Activated B cell treated with CpG ODN at 0.5 μM for 24 hours (primary cell): ENCODE measurements at regions not wholly inside any gene's neighbourhood (a gene's known extent, or its start where the extent isn't known, plus 50 kb on each side); places are given as distances from the start of the nearest gene placed in this dataset.

Experiments used
- ATAC-seq: fragments of 200-7000 bp; cut with Tn5 transposase; one replicate; pipeline ENCODE4 v1.10.0; 2021; ENCODE audit warnings: low read depth, mild to moderate bottlenecking, moderate library complexity
- CTCF ChIA-PET: fragments of 350-600 bp; sonication (Branson Sonifier 250); formaldehyde crosslinking; loops from one replicate; lab custom pipeline; 2021; ENCODE audit warnings: antibody characterized with exemption; lab: Charles Lee
- POLR2A ChIA-PET: fragments of 350-600 bp; sonication (Branson Sonifier 250); formaldehyde crosslinking; loops from one replicate; lab custom pipeline; 2021; ENCODE audit warnings: antibody characterized with exemption; lab: Charles Lee
- DNase-seq: peaks from one replicate; pipeline ENCODE4 v3.0.0; 2022
- H3K27ac Mint-ChIP-seq: one replicate; pipeline ENCODE4 v1.8.0; 2020; ENCODE audit warnings: mixed read lengths
- H3K27me3 Mint-ChIP-seq: one replicate; pipeline ENCODE4 v1.8.0; 2021; ENCODE audit warnings: mixed read lengths
- H3K36me3 Mint-ChIP-seq: one replicate; pipeline ENCODE4 v1.8.0; 2021; ENCODE audit warnings: low read depth, mixed read lengths
- H3K4me1 Mint-ChIP-seq: one replicate; pipeline ENCODE4 v1.8.0; 2021; ENCODE audit warnings: mixed read lengths
- H3K4me3 Mint-ChIP-seq: one replicate; pipeline ENCODE4 v1.8.0; 2020; ENCODE audit warnings: mild to moderate bottlenecking, mixed read lengths
- H3K9me3 Mint-ChIP-seq: one replicate; pipeline ENCODE4 v1.8.0; 2020; ENCODE audit warnings: mixed read lengths
- intact Hi-C: fragments of 100-400 bp; cut with micrococcal nuclease; formaldehyde crosslinking; loops from one replicate; pipeline ENCODE4 v1.15.1; 2024
- TF ChIP-seq, protein P1 (sequence below): fragments of 200-600 bp; IDR thresholded peaks from one replicate; pipeline ENCODE4 v1.8.0; 2022; ENCODE audit warnings: antibody characterized with exemption, mild to moderate bottlenecking

DNA sequence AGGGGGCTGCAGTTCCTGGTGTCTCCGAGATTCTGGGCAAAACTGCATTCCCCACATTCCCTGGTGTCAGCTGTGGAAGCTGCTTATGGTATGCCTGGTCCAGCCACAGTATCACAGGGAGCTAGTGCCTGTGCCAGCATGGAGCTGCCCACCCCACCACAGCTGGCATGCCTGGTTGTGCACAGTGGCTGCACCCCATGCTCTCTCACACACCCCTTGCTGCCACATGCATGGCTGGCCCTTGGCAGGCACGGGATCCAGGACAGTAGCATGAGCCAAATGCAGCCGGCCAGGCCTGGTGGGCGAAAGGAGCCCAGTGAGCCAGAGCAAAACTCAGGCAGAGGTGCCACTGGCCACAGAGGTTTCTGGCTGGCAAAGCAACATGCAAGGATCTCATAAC lies 418.0 kb upstream of the SPOCK3 start:
- no peak overlapping the region for H3K27ac Mint-ChIP-seq
- no peaks in the 10 kb centered on the region for H3K36me3 Mint-ChIP-seq
- CTCF ChIA-PET: no interaction called here
- ATAC-seq (no peak), DNase-seq (no peak)
- no peak overlapping the region for H3K4me3 Mint-ChIP-seq
- no peaks in the 10 kb centered on the region for H3K27me3 Mint-ChIP-seq
- POLR2A ChIA-PET: no interaction called here
- H3K9me3 Mint-ChIP-seq: peaks cover 8% of the 10 kb centered on the region
- TF ChIP-seq, protein P1, sequence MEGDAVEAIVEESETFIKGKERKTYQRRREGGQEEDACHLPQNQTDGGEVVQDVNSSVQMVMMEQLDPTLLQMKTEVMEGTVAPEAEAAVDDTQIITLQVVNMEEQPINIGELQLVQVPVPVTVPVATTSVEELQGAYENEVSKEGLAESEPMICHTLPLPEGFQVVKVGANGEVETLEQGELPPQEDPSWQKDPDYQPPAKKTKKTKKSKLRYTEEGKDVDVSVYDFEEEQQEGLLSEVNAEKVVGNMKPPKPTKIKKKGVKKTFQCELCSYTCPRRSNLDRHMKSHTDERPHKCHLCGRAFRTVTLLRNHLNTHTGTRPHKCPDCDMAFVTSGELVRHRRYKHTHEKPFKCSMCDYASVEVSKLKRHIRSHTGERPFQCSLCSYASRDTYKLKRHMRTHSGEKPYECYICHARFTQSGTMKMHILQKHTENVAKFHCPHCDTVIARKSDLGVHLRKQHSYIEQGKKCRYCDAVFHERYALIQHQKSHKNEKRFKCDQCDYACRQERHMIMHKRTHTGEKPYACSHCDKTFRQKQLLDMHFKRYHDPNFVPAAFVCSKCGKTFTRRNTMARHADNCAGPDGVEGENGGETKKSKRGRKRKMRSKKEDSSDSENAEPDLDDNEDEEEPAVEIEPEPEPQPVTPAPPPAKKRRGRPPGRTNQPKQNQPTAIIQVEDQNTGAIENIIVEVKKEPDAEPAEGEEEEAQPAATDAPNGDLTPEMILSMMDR: no peak
- H3K4me1 Mint-ChIP-seq: no peaks in the 10 kb centered on the region
- intact Hi-C loops: no loop called here

DNA sequence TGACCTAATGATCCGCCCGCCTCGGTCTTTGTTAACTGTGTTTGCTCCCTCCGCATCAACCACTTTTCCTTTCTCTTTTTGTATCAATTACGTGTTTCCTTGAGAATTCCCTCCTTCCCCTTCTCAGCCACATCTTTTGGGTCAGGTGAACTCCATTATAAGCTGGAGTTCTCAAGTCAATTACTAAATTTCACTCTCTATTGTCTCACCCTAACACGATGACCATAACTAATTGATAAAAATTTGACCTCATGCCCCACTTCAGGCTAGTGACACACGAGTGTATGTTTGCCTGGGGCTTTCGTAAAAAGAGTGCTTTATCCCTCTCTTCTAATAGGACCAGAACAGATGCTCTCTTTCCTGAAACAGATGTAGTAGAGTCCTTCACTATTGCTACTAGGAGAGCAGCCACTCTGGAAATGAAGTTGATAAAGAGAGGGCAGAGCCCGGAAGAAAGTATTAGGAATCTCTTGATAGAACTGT lies 403.6 kb upstream of the ANXA10 start:
- intact Hi-C loops: no loop called here
- Mint-ChIP-seq H3K27ac (no peak overlapping the region), H3K36me3 (no peaks in the 10 kb centered on the region), H3K4me3 (no peak overlapping the region), H3K9me3 (peaks cover 6% of the 10 kb centered on the region), H3K27me3 (no peaks in the 10 kb centered on the region), H3K4me1 (no peaks in the 10 kb centered on the region)
- CTCF ChIA-PET: no interaction called here
- TF ChIP-seq, protein P1: no peak
- DNase-seq (no peak), ATAC-seq (no peak)
- POLR2A ChIA-PET: no interaction called here

DNA sequence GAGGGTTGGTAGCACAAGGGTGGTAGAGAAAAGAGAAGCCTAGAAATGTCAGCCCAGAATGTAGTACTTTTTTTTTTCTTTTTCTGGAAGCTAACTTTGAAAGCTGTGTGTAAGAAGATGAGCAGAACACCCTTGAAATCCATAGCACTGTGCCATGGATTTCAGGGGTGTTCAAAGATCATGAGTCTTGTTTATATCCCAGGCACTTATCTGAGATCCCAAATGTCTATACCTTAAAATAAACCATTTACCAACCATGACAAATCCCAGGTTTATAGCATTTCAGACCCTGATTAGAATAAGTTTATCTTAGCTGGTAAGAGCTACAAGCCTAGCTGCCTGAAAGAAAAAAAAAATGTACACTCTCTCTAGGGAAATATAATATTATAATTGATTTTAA lies 389.9 kb upstream of the ANXA10 start:
- Mint-ChIP-seq H3K4me3 (no peak overlapping the region), H3K9me3 (peaks cover 8% of the 10 kb centered on the region), H3K36me3 (no peaks in the 10 kb centered on the region), H3K27ac (no peak overlapping the region), H3K27me3 (no peaks in the 10 kb centered on the region), H3K4me1 (no peaks in the 10 kb centered on the region)
- no peak for DNase-seq
- intact Hi-C loops: no loop called here
- CTCF ChIA-PET: no interaction called here
- no peak for ATAC-seq
- TF ChIP-seq, protein P1: no peak
- POLR2A ChIA-PET: no interaction called here

DNA sequence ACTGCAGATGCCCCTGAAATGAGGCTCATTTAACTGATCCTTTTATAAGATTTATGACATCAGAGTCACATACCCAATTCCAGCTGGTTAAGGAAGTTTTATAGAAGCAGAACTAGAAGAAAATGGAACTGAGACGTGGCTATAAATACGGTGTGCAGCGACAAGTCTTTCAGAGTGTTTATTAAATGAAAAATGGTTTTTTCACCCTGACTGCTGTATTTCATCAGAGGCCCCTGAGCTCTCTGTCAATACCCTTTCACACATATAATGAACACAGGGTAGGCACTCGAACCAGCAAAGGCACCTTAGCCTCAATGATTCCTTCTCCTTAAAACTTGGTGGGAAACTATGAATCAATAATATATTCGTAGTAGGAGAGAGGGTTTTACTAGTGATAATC lies 380.8 kb upstream of the ANXA10 start:
- Mint-ChIP-seq H3K27me3 (no peaks in the 10 kb centered on the region), H3K4me1 (no peaks in the 10 kb centered on the region), H3K27ac (no peak overlapping the region), H3K36me3 (no peaks in the 10 kb centered on the region), H3K4me3 (no peak overlapping the region), H3K9me3 (peaks cover 3% of the 10 kb centered on the region)
- TF ChIP-seq, protein P1: no peak
- intact Hi-C loops: no loop called here
- no peak for ATAC-seq
- no peak for DNase-seq
- CTCF ChIA-PET: no interaction called here
- POLR2A ChIA-PET: no interaction called here

DNA sequence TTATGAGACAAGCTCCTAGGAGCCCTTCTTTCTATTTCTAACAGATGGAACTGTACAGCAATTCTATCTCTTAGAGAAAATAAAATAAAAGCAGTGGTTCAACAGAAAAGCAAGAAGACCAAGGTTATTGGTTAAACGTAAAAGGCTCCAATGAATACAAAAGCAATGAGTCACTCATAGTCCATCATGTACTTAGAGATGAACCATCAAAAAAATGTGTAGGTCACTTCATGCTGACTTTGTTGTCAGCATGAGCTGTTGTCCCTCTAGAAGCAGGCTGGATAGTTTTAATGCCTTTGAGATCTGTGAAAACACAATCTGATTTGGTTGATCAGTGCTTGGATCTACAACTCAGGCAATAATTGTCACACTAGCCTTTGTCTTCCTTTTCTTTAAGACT lies 378.6 kb upstream of the ANXA10 start:
- ChIA-PET CTCF (no interaction called here), POLR2A (no interaction called here)
- Mint-ChIP-seq H3K27ac (no peak overlapping the region), H3K4me3 (no peak overlapping the region), H3K36me3 (no peaks in the 10 kb centered on the region), H3K9me3 (peaks cover 2% of the 10 kb centered on the region), H3K27me3 (no peaks in the 10 kb centered on the region), H3K4me1 (no peaks in the 10 kb centered on the region)
- DNase-seq (no peak), ATAC-seq (no peak)
- TF ChIP-seq, protein P1: no peak
- intact Hi-C loops: no loop called here
